ENCODE measurements at regions not wholly inside any gene's neighbourhood (a gene's known extent, or its start where the extent isn't known, plus 50 kb on each side); places are given as distances from the start of the nearest gene placed in this dataset.
A peak's percentile ranks its signal among the peaks of the same experiment; 100 is the strongest.

DNA sequence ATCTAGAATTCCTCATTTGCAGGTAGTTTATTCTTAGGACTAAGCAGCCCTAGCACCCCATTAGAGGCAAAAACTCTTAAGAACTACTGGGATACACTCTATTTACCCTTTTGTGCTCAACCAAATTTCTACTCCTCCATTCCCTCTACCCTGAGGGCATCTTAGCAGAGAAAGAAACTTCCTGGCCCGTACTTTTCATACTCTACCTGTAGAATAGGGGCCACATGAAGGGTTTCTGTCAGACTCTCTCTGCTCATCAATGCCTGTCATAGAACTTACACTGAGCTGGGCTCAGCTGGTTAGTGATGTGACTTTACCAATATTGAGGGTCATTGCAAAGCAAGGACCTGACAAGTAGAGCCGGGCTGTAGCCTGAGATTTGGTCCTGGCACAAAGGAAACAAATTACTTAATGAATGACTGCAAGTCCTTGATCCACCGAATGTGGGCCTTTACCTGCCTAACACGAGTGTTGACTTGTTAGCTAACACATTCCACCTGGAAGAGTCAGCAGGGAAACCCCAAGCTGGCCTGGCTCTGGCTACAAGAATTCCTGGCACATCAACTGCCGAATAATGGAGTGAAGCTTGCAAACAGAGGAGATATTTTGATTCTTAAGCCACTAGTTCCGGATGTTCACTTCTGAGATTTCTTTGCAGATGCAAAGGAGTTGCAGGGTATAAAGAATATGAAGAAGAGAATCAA, 280.5 kb upstream of the JAG1 start:
- DNase-seq (ENCODE audit: low spot score): no peak

GRCh38 chr20:10954908-10955580, 281.2 kb upstream of the JAG1 start:
- DNase-seq (ENCODE audit: low spot score): no peak

- no peak for DNase-seq (ENCODE audit: low spot score)
These were observed 284.5 kb upstream of the JAG1 start for GRCh38 chr20:10958279-10958678.

DNA sequence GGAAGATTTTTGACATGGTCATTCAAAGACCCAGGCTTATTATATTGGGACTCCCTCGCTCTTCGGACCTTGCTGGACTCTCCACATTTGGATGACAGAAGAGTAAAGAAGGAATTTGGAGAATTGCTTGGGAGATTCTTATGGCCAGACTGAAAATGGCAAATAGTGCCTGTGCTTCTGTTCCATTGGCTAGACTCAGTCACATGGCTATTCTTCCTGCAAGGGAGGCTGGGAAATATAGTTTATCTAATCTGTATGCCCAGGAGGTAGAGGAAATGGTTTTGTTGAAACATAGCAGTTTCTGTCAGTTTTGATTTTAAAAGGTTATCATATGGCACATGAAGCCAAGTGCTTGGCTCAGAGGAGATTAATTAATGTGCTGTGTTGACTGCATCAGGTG, 286.6 kb upstream of the JAG1 start:
- DNase-seq (ENCODE audit: low spot score): no peak

DNA sequence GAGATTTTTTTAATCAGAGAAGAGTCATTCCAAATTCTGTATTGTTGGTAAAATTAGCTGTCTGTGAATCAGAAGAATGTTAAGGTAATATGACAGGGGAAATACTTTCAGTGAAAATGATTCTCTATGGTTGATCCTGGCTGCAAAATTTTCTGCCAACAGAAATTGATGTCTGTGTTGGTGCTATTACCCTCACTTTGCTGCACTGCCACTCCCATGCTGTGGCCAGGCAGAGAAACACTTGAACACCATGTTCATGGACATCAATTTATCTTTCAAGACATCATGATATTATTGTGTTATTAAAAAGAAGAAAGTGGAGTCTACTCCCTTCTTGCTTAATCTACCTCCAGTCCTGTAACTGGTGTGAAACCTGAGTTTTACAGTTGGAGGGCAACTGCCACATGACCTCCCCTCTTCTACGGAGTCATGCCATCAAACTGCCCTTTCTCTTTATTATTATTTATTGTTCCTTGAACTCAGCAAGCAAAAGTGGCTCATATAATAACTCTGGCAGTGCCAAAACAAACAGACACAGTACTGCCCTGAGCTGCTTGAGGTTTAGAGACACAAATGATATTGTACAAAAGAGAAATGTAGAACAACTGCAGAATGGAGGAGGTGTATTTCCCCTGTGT, 288.0 kb upstream of the JAG1 start:
- DNase-seq (ENCODE audit: low spot score): no peak

DNA sequence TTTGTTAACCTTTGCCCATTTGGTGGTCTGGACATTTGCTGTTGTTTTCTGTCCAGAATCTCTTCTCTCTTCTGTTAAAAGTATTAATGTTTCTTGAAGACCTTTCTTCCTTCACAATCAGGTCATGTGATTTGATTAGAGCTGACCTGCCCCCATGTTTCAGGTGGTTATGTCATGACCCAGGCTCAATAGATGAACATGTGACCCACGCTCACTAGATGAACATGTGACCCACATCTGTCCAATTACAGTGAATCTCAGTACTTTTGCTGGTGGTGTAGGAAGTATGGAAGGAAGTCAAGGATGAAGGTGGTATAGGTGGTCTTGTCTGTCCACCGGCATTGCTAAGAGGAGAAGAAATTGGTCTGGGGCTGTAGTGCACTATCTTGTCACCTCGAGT, 289.1 kb upstream of the JAG1 start:
- no peak for DNase-seq (ENCODE audit: low spot score)

DNA sequence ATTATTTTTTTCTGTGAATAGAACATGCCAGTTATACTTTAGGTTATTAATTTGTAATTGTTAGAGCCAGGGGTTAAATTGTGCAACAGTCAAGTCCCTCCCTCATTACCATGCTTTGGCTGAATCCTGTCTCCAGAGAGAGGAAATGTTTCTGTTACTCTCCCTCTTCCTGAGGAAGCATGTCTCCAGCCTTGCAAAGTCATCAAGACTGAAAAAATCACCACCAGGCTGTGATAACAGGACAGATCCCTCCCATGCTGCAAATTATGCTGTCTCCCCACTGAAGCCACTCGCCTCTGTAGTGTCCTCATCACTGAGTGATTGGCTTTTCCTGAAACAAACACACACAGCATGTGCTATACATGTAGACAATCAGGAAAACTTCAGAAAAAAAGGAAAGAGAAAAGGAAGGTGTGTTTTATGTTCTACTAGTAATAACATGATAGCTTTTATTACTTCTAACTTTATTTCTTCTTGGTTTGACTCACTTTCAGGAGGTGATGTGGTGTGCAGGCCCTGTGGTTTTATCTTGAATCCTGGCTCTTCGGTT, 290.0 kb upstream of the JAG1 start:
- DNase-seq (ENCODE audit: low spot score): no peak

DNA sequence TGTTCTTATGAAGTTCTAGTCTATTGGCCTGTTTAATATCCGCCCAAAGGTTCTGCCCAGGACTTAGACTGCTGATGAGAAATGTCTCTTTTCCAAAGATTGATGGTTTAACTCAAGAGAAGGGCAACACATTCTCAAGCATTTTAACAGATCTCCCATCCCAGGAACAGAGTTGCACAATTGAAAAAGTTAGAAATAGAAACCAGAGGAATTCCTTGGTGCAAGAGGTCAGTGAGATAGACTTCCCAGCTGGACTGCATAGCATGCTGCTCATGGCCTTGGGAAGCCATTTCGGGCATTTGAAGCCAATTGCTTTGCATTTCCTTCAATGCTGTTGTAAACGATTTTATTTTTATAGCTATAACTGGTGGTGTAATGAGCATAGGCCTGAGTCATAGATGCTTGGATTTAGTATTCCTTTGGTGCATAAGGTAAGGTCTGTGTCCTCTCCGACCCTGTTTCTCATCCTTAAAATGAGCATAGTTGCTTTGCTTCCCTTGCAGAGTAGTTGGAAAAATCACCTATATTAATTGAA, 292.2 kb upstream of the JAG1 start:
- DNase-seq (ENCODE audit: low spot score): no peak

GRCh38 chr20:10970109-10970508, 296.3 kb upstream of the JAG1 start:
- DNase-seq (ENCODE audit: low spot score): no peak

DNA sequence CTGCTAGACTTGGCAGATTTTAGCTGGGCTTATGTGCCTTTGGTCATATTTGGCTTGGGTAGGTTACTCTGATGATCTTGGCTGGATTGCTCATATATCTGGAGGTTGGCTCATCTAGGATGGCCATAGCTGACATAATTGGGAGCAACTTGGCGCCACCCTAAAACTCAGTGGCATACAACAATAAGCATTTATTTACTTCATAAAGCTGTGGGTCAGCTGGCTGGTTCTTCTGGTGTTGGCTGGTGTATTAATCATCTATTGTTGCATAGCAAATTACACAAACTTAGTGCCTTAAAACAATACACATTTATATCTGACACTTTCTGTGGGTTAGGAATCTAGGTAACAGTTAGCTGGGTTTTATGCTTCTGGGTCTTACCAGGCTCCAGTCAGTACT, 297.3 kb upstream of the JAG1 start:
- no peak for DNase-seq (ENCODE audit: low spot score)

GRCh38 chr20:10972219-10972860, 298.5 kb upstream of the JAG1 start:
- DNase-seq (ENCODE audit: low spot score): no peak

GRCh38 chr20:10976051-10976450, 302.3 kb upstream of the JAG1 start:
- DNase-seq (ENCODE audit: low spot score): no peak

DNA sequence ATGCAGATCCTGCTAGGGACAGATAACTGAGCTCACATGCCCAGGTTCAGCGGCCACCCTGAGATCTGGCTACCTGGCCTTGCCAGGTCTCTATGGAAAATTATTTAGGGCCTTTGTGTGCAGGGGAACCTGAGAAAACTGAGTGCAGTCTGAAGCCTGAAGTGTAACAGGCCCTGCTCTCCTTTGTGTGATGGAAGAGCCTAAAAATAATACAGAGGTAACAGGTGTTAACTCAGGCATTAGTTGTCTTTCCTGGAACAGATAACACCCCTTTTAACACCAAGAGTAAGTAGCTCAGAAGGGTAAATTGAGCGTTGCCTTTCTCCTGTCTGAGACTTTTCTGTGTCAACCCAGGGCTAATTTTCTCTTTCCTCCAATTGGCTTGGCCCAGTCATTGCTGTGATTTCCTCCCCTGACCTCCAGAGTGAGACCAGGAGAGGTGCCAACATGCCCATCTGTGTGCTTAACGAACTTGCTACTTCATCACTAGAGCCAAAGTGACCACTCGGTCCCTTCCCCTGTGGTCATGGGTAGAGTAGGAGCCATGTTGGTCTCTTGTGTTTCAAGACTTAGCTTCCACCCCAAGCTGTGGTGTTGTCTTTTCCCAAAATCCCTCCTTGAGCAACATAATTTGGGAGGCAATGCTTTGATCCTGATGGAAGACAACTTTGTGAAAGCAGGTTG, 304.4 kb upstream of the JAG1 start:
- no peak for DNase-seq (ENCODE audit: low spot score)

GRCh38 chr20:10978713-10979112, 304.9 kb upstream of the JAG1 start:
- DNase-seq (ENCODE audit: low spot score): no peak

DNA sequence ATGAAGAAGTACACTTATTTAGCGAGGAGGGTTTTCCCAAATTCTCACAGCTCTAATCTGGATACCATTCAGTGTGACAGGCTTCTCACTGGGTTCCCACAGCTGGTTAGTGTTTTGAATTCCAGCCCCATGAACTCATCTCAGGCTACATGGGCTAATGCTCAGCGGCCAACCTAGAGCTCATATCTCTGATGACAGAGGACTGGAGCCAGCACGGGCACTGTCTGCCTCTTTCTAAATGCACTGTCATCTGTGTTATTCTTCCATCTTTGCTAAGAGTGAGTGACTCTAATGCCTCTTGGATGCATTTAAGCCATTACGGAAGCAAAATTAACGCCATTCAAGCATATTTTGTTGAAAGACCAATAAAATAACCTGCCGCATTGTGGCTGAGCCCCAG, 308.9 kb upstream of the JAG1 start:
- peak; percentile 92 for DNase-seq (ENCODE audit: low spot score)

- no peak for DNase-seq (ENCODE audit: low spot score)
These were observed 310.5 kb upstream of the JAG1 start for GRCh38 chr20:10984294-10984693.

DNA sequence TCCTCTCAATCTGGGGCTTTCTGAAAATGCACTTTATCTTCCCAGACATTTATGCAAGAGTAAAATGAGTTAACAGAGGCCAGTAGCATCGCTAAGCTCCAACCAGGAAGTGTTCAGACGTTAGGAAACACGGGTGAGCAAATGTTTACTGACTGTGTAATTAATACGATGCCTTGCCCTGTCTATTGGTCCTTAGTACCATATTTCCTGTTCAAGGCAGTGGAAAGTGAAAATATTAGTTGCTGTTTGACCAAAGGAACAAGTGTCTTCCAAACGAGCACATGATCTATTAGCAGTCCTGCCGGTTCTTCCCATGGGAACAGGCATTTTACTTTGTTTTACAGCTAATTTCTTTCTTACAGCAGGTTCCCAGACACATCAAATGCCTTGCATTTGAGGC, 311.1 kb upstream of the JAG1 start:
- no peak for DNase-seq (ENCODE audit: low spot score)

GRCh38 chr20:10985536-10985935, 311.7 kb upstream of the JAG1 start:
- peak; percentile 37 for DNase-seq (ENCODE audit: low spot score)

GRCh38 chr20:10986586-10986985, 312.8 kb upstream of the JAG1 start:
- DNase-seq (ENCODE audit: low spot score): no peak

DNA sequence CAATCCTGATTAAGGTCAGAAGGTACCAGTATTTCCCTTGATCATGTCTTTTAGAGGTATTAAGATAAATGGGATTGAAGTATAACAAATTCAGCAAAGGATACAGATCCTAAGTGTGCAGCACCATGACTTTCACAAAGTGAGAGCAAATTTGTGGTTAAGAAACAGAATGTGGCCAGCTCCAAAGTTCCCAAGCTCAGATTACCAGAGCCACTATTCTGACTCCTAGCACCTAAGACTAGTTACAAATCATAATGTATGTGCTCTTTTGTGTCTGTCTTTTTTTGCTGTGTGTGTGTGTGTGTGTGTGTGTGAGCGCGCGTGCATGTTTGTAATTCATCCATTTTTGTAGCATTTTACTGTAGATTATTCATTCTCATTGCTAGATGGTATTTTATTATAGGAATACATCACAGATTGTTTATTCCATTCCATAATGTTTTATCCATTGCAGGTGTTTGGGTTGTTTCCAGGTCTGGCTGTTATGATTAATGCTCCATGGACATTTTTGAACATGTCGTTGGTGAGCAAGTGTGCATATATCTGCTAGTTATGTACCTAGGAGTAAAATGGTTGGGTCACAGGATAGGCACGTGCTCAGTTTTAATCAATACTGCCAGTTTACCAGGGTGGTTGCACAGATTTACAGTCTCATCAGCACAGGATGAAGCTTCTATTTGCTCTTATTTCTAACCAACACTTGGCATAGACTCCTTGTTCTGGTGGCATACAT, 314.0 kb upstream of the JAG1 start:
- no peak for DNase-seq (ENCODE audit: low spot score)
